HepG2 (cell line): ENCODE measurements at regions not wholly inside any gene's neighbourhood (a gene's known extent, or its start where the extent isn't known, plus 50 kb on each side); places are given as distances from the start of the nearest gene placed in this dataset.

Experiments used
- CCDC6 ChIP-seq: sonication (generic); formaldehyde crosslinking; IDR thresholded peaks from 2 replicates; pipeline ENCODE4 v1.8.1; 2022; ENCODE audit warnings: mild to moderate bottlenecking, missing genetic modification reagents, moderate library complexity
- SIN3B ChIP-seq: fragments of 150-350 bp; IDR thresholded peaks from 2 replicates; pipeline ENCODE4 v1.6.1; 2014; ENCODE audit warnings: low read length
- SMAD3 ChIP-seq: sonication (generic); formaldehyde crosslinking; IDR thresholded peaks from 2 replicates; pipeline ENCODE4 v1.4.0; 2020; ENCODE audit warnings: missing genetic modification reagents
- TBL1XR1 ChIP-seq: fragments of 150-350 bp; IDR thresholded peaks from 2 replicates; pipeline ENCODE4 v1.6.1; 2014; ENCODE audit warnings: borderline replicate concordance, low read length; ENCODE audit not compliant: partially characterized antibody

DNA sequence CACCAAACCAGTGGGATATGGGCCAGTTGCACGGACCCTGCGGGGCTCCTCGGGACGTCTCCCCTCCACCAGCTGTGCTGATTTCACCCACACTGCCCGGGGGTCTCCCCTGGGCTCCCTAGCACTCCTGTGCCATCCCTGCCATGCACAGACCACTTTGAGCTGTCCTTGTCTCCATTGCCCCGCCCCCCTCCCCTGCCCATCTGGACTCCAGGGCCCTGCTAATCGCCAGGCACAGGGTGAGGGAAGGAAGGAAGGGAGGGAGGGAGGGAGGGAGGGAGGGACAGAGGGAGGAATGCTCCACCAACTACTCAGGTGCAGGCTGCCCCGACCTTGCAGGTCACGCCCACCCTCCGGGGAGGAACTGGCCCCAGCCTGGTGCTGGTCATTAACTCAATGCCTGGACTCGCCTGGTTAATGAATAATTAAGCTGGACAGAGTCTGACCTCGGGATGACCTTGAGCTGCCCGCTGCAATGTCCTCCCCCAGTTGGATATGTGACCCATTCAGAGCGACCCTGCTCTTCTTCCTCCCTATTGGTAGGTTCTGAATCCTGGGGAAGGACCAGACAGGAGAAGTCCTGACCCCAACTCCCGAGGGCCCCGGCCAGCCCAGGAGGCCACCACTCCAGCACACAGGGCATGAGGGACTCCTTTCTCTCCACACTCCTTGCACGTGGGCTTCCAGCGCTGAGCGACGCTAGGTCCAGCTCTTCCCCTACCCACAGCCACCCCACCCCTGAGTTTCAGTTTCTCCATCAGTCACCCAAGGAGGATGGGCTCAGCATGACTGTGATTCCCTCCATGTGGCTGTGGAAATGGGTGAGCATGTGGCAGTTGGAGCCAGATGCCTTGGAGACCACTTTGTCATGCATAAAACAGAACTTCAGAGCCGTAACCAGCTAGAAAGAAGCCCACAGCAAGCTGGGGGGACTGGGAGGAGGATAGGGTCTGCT lies 62.1 kb downstream of the C9orf50 start:
- TF ChIP-seq TBL1XR1, result no peak
- no peak for TF ChIP-seq SIN3B
- TF ChIP-seq SMAD3 (CRISPR knock-in tag), result peak; percentile 83
- peak; percentile 98 for TF ChIP-seq CCDC6
